SKM-1 treated with dmso at 0.1 percent for 144 hours (cell line): ENCODE measurements at regions not wholly inside any gene's neighbourhood (a gene's known extent, or its start where the extent isn't known, plus 50 kb on each side); places are given as distances from the start of the nearest gene placed in this dataset.

Experiments
- DNase-seq: peaks from one replicate; lab custom pipeline; 2025; ENCODE audit not compliant: unreplicated experiment; lab: John Stamatoyannopoulos, UW

- no peak for DNase-seq
These were observed 130.0 kb upstream of the BACE2 start for GRCh38 chr21:41037936-41038335.

- DNase-seq, result no peak
These were observed 124.9 kb upstream of the BACE2 start for GRCh38 chr21:41043014-41043413.

DNA sequence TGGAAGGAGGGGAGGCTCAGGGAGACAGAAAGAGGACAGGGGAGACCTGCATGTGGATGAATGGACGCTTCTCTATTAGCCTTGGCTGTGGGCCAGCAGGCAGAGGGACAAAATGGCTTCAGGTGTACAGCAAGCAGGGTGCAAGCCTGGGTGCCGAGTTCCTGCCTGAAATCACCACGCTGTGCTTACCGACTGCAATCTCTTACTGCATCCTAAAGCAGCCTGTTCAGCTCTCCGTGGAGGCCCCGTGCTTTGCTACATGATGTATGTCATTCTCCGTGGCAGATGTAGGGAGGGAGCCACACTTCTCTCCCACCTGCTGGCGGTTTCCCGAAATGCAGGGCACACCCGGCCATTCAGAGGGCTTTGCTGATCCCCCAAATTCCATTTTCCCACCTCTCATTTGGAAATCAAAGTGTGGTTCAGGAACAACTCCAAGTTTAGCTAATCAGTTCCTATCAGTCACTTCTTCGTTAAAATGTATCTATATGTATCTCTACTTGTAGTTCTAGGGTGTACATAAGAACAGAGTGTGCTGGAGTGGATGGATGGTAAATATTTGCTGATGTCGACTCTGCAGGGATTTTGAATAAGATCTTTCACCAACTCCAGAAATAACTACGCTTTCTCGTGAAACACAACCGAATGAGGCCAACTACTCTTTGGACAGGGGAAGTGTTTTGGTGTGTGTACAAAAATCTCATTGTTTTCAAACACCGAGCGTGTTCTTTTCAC is 122.3 kb upstream of the BACE2 start:
- no peak for DNase-seq

DNA sequence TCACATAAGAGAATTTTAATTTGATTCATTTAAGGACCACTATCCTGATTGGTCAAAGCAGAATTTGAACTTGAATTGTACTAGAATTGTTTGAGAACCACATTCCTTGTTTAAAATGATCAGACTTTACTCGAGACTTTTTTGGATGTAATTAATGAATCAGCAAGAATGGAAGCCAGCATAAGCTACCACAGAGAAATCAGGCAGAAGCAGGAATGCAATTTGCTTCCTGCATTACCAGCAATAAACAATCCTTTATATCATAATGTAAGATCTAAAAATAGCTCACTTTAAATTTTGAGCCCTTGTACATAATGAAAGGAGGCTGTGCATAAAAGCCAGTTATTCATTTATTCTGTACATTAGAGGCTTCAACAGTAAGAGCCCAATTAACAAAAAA is 119.8 kb upstream of the BACE2 start:
- no peak for DNase-seq

DNA sequence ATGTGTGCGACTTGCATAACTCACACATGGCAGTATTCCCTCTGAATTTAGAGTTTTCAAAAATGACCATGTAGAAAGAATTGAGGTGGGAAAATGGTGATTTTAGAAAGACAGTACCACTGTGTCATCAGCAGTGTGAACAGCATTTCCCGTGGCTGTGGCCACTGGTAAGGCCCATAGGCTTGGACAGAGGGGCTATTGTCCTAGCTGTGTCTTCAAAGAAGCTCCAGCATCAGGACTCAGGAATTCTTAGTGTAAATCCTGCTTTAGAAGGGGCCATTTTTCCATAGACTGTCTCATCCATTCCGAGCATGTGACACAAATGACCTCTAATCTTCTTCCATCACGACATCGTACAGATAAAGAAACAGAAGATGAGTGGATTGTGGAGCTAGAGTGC is 119.3 kb upstream of the BACE2 start:
- no peak for DNase-seq

- DNase-seq, result no peak
These were observed 115.0 kb upstream of the BACE2 start for GRCh38 chr21:41052820-41053555.

DNA sequence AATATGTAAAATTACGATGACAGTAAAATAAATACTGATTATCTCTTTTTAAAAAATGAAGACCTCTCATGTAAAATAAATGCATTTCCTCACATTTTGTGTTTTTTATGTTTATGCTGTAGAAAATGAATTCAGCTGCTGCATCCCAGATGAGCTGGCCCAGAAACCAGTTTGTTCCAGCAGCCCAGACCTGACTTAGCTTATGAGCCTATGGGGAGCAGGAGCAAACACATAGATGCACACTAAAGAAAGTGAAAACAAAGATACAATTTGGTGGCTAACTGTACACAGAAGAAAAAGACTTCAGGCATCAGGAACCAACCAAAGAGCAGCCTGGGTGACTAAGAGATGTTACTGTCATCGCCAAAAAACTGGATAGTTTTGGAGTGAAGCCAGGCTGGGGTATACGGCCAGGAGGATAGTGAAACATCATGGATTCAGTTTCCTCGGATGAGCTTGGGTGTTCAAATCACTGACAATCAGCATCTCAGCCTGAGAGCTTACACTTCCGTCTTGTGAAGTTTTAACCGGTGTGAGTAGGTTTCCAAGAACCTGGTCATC is 113.9 kb upstream of the BACE2 start:
- DNase-seq, result no peak

- no peak for DNase-seq
These were observed 112.7 kb upstream of the BACE2 start for GRCh38 chr21:41055266-41055665.

DNA sequence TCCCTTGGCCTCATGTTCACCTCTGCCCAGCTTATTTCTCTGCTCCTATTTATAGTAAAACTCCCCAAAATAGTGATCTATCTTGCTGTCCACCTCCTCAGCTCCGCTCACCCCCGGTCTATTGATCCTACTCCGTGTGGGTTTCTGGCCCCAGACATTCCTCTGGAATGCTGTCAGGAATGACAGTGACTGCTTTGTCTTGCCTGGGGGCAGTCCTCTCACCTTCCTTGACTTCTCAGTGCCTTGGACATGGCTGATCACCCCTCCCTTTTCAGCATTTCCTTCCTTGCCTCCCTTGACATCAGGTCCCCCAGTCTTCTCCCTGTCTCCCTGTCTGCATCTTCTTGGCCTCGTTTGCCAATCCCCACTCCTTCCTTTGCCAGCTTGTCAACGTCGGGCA is 108.1 kb upstream of the BACE2 start:
- no peak for DNase-seq

DNA sequence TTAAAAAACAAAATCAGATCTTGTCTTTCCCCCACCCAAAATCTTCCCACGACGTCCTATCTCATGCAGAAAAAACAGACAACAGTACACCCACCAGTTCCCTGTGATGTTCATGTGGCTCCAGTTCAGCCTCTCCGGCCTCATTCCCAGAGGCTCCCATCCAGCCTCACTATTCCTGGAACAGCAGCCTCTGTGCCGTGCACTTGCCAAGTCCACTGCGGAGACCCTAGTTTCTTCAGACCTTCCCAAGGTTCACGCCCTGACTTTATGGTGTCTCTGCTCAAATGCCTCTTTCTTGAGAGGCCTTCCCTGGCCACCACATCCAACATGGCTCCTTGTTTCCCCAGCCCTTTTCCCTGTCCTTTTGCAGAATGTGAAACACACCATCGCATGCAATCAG is 106.3 kb upstream of the BACE2 start:
- DNase-seq, result no peak

DNA sequence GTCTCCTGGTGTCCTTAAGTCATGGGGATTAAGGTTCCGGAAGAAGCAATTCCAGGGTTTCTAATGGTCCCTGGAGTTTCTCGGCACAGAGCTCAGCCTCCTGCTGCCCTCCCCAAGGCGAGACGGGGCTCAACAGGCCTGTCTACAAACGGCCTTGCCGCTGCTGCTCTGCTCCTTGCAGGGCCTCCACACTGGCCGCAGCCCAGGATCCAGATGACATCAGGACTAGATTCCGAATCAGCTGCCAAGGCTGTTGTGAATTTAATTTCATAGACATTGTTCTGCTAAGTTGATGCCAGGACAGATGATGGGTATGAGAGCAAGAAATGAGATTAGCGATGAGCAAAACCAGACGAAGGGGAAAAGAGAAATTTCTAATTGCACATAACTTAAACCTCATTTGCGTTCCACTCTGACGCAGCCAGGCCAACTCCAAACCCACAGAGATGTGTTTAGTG is 103.6 kb upstream of the BACE2 start:
- no peak for DNase-seq

GRCh38 chr21:41064951-41065350 is 103.0 kb upstream of the BACE2 start:
- DNase-seq, result no peak

- DNase-seq, result no peak
These were observed 102.4 kb upstream of the BACE2 start for GRCh38 chr21:41065539-41065938.

GRCh38 chr21:41066086-41066938 is 101.6 kb upstream of the BACE2 start:
- DNase-seq, result no peak

GRCh38 chr21:41067709-41068108 is 100.3 kb upstream of the BACE2 start:
- DNase-seq, result no peak

GRCh38 chr21:41068496-41068895 is 99.5 kb upstream of the BACE2 start:
- no peak for DNase-seq

DNA sequence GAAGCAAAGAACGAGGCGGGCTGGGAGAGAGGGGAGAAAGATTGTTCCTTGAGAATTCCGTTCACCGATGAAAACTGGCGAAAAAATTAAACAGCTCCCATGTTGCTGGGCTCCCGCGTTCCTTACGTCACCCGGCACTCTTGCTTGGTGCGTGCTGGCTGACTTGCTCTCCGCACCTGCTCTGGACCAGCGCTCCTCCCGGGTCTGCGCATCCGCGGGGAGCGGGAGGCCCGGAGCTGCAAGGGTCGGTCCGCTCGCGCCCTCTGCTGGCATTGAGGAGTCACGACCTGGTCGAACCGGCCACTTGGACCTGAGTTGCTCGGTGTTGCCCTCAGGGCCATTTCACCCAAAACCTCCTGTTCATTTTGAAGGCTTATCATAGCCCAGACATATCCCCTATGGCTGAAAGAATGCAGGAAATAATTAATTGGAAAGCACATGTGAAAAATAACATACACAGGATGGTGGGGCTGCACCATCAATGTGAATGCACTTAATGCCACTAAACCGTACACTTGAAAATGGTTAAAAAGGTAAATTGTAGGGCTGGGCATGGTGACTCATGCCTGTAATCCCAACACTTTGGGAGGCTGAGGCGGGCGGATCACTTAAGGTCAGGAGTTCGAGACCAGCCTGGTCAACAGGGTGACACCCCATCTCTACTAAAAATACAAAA is 98.9 kb upstream of the BACE2 start:
- peak; percentile 73 for DNase-seq

- no peak for DNase-seq
These were observed 97.7 kb upstream of the BACE2 start for GRCh38 chr21:41070284-41070683.

- DNase-seq, result no peak
These were observed 96.4 kb upstream of the BACE2 start for GRCh38 chr21:41071258-41072171.

DNA sequence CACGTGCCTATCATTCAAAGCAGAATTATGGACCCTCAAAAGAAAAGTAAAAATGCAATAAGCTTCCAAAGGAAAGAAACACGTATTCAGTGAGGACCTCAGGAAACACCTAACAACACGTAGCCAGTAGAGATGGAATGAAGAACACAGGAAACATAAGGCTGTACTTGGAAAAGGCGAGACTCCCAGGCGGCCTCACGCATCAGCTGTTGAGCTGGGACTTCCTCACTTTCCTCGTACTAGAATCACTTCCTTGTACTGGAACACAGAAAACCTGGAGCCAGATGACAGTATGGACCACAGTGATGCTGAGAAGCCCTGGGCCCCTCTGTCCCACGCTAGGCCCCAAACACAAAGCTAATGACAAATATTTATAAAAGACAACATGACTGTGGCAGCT is 94.4 kb upstream of the BACE2 start:
- no peak for DNase-seq
